ENCODE measurements at regions not wholly inside any gene's neighbourhood (a gene's known extent, or its start where the extent isn't known, plus 50 kb on each side); places are given as distances from the start of the nearest gene placed in this dataset.

DNA sequence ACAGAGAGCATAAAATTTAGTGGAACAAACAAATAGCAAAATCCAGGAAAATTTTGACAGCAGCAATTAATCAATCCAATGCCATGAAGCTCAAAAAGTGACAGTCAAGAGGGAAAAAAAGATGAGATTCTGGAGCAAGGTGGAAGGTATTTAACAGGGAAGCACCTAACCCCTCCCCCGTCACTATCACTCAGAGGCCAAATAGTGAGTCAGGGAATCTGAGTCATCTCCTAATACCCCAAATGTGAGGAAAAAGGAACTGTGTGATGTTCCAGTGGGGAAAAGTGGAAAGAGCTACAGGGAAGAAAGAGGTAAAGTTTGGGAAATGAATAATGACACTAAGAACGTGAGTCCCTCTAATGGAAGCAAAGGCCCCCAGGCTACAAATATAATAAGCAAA, 113.2 kb upstream of the PHF14 start:
- DNase-seq (ENCODE audit: low spot score) = no peak
- no peak for TF ChIP-seq CTCF (IDR thresholded peaks at IDR 0.05)
- H3K4me1 ChIP-seq = no peaks in the 10 kb centered on the region
- no peak overlapping the region for H3K27ac ChIP-seq
- no peaks in the 10 kb centered on the region for H3K27me3 ChIP-seq
- H3K4me3 ChIP-seq = no peak overlapping the region
- H3K9me3 ChIP-seq = no peaks in the 10 kb centered on the region
- H3K36me3 ChIP-seq = no peaks in the 10 kb centered on the region

- no peak for DNase-seq (ENCODE audit: low spot score)
- no peaks in the 10 kb centered on the region for H3K9me3 ChIP-seq
- H3K36me3 ChIP-seq = no peaks in the 10 kb centered on the region
- H3K27me3 ChIP-seq = no peaks in the 10 kb centered on the region
- no peak overlapping the region for H3K4me3 ChIP-seq
- TF ChIP-seq CTCF (IDR thresholded peaks at IDR 0.05) = no peak
- no peak overlapping the region for H3K27ac ChIP-seq
- no peaks in the 10 kb centered on the region for H3K4me1 ChIP-seq
These were observed 110.2 kb upstream of the PHF14 start for GRCh38 chr7:10863476-10863875.

DNA sequence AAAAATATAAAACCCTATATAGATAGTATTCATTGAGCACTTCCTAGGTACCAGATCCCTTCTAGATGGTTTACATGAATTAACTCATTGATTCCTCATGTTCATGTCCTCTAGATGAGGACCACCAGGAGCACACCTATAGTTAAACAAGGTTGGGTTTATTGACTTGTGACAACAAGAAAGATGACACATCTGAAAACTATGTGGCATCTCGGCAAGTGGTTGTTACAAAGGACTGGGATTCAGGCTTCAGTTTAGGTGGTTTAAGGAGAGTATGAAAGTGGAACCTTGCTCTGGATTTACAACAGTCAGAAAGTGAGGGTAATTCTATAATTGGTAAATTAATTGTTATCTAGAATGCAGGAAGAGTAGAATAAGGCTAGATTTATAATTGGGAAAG, 99.0 kb upstream of the PHF14 start:
- Histone ChIP-seq H3K27me3 (no peaks in the 10 kb centered on the region), H3K4me1 (no peaks in the 10 kb centered on the region), H3K4me3 (no peak overlapping the region), H3K36me3 (no peaks in the 10 kb centered on the region), H3K27ac (peak overlapping the region; percentile 67 to 69), H3K9me3 (peaks cover 0 to 15% of the 10 kb centered on the region in 2 donors)
- TF ChIP-seq CTCF (IDR thresholded peaks at IDR 0.05) = no peak
- DNase-seq (ENCODE audit: low spot score) = no peak

GRCh38 chr7:10875080-10875479, 98.6 kb upstream of the PHF14 start:
- no peaks in the 10 kb centered on the region for H3K27me3 ChIP-seq
- DNase-seq (ENCODE audit: low spot score) = no peak
- H3K36me3 ChIP-seq = no peaks in the 10 kb centered on the region
- H3K27ac ChIP-seq = peak overlapping the region; percentile 67 to 69
- no peak for TF ChIP-seq CTCF (IDR thresholded peaks at IDR 0.05)
- no peaks in the 10 kb centered on the region for H3K4me1 ChIP-seq
- H3K4me3 ChIP-seq = no peak overlapping the region
- H3K9me3 ChIP-seq = peaks cover 0 to 15% of the 10 kb centered on the region in 2 donors

DNA sequence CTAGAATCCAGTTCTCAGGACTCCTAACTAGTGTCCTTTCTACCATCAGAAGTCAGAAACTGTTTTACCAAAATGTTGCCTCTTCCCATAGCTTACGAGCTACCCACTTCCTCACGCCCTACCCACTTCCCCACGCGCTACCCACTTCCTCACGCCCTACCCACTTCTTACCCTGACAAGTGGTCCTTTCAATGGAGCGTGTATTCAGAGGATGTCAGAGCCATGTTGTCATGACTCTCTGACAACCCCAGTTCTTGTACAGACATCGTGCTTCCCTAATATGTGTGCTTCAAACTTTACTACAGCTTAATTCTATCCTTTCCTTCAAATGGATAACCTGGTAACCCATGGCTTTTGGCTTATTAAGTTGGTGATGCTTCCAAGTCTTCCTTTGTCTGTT, 84.8 kb upstream of the PHF14 start:
- Histone ChIP-seq H3K27me3 (no peaks in the 10 kb centered on the region), H3K27ac (no peak overlapping the region), H3K4me1 (no peaks in the 10 kb centered on the region), H3K4me3 (no peak overlapping the region), H3K36me3 (no peaks in the 10 kb centered on the region), H3K9me3 (no peaks in the 10 kb centered on the region)
- DNase-seq (ENCODE audit: low spot score) = no peak
- TF ChIP-seq CTCF (IDR thresholded peaks at IDR 0.05) = no peak

GRCh38 chr7:10889266-10889898, 84.3 kb upstream of the PHF14 start:
- no peaks in the 10 kb centered on the region for H3K36me3 ChIP-seq
- H3K9me3 ChIP-seq = no peaks in the 10 kb centered on the region
- peak; percentile 39 to 79 for TF ChIP-seq CTCF (IDR thresholded peaks at IDR 0.05)
- H3K4me3 ChIP-seq = no peak overlapping the region
- H3K27me3 ChIP-seq = no peaks in the 10 kb centered on the region
- DNase-seq (ENCODE audit: low spot score) = no peak
- H3K4me1 ChIP-seq = no peaks in the 10 kb centered on the region
- no peak overlapping the region for H3K27ac ChIP-seq

All from right atrium auricular region (tissue), 2 donors.